Caco-2 (cell line): ENCODE measurements at regions not wholly inside any gene's neighbourhood (a gene's known extent, or its start where the extent isn't known, plus 50 kb on each side); places are given as distances from the start of the nearest gene placed in this dataset.

Source experiments
- BruUV-seq: library from RNA; stranded (reverse); fragments of 400-500 nt; replicated peaks from 2 replicates; lab custom pipeline; 2021; lab: Mats Ljungman, UMichigan
- CTCF ChIA-PET: fragments of 300-600 bp; sonication (Branson Sonifier 250); formaldehyde crosslinking; loops from one replicate; lab custom pipeline; 2022; ENCODE audit warnings: antibody characterized with exemption; lab: Charles Lee
- POLR2A ChIA-PET: fragments of 300-600 bp; sonication (Branson Sonifier 250); formaldehyde crosslinking; loops from one replicate; lab custom pipeline; 2022; ENCODE audit warnings: antibody characterized with exemption; lab: Charles Lee
- DNase-seq, 2 experiments: peaks; one replicate each; pipeline versions ENCODE4 v3.0.0 to v3.0.0-alpha.2; 2020 to 2022
- H3K27me3 ChIP-seq: replicated peaks from 2 replicates; pipeline ENCODE4 v1.6.0; 2011; ENCODE audit warnings: low read length; ENCODE audit not compliant: control insufficient read depth, insufficient read depth
- H3K36me3 ChIP-seq: 2 replicates; pipeline ENCODE4 v1.5.1; 2011; ENCODE audit warnings: low read length; ENCODE audit not compliant: control insufficient read depth, insufficient read depth
- H3K4me1 ChIP-seq: fragments of 250-450 bp; sonication (Bioruptor Pico); 2 replicates; pipeline ENCODE4 v1.5.1; 2020; ENCODE audit warnings: mild to moderate bottlenecking
- H3K4me3 ChIP-seq: 2 replicates; pipeline ENCODE4 v1.5.1; 2011; ENCODE audit warnings: low read depth, mild to moderate bottlenecking, control low read depth, low read length
- H3K9me3 ChIP-seq: fragments of 250-450 bp; sonication (Bioruptor Pico); 2 replicates; pipeline ENCODE4 v1.5.1; 2020; ENCODE audit warnings: mild to moderate bottlenecking, moderate library complexity
- H3K27ac Mint-ChIP-seq: one replicate; pipeline ENCODE4 v1.8.0; 2022; ENCODE audit warnings: mixed read lengths; ENCODE audit not compliant: unreplicated experiment
- H3K27me3 Mint-ChIP-seq: one replicate; pipeline ENCODE4 v1.8.0; 2022; ENCODE audit warnings: mixed read lengths; ENCODE audit not compliant: insufficient read depth, unreplicated experiment
- H3K36me3 Mint-ChIP-seq: one replicate; pipeline ENCODE4 v1.8.0; 2022; ENCODE audit warnings: mild to moderate bottlenecking, mixed read lengths; ENCODE audit not compliant: insufficient read depth, unreplicated experiment
- H3K4me1 Mint-ChIP-seq: one replicate; pipeline ENCODE4 v1.8.0; 2022; ENCODE audit warnings: low read depth, mixed read lengths; ENCODE audit not compliant: unreplicated experiment
- H3K4me3 Mint-ChIP-seq: one replicate; pipeline ENCODE4 v1.8.0; 2022; ENCODE audit warnings: mild to moderate bottlenecking, moderate library complexity, mixed read lengths; ENCODE audit not compliant: unreplicated experiment
- H3K9me3 Mint-ChIP-seq: one replicate; pipeline ENCODE4 v1.8.0; 2022; ENCODE audit warnings: mixed read lengths; ENCODE audit not compliant: unreplicated experiment
- CTCF ChIP-seq, 2 experiments: fragments of 200-600 bp in 1 of 2; IDR thresholded peaks; 1 replicate in 1 of 2; 2 replicates in 1 of 2; pipeline versions ENCODE4 v1.5.1 to v1.8.0; 2011 to 2022; ENCODE audit warnings: antibody characterized with exemption in 1 of 2, control low read depth in 1 of 2, inconsistent platforms in 1 of 2, low read depth in 1 of 2, low read length in 1 of 2, mild to moderate bottlenecking in 1 of 2, moderate library complexity in 1 of 2; ENCODE audit not compliant: insufficient read depth in 1 of 2, severe bottlenecking in 1 of 2, unreplicated experiment in 1 of 2
- intact Hi-C: fragments of 100-400 bp; cut with micrococcal nuclease; formaldehyde crosslinking; loops from one replicate; pipeline ENCODE4 v1.10.0; 2022; ENCODE audit not compliant: unreplicated experiment

GRCh38 chr12:77667101-77667500 lies 163.6 kb upstream of the NAV3 start:
- Mint-ChIP-seq H3K4me1 (no peaks in the 10 kb centered on the region), H3K36me3 (no peaks in the 10 kb centered on the region), H3K4me3 (no peak overlapping the region), H3K27ac (no peak overlapping the region), H3K27me3 (peaks cover 6% of the 10 kb centered on the region), H3K9me3 (no peaks in the 10 kb centered on the region)
- no TSS peak for BruUV-seq
- Histone ChIP-seq H3K4me1 (no peaks in the 10 kb centered on the region), H3K27me3 (no peaks in the 10 kb centered on the region), H3K4me3 (no peak overlapping the region), H3K9me3 (no peaks in the 10 kb centered on the region), H3K36me3 (no peaks in the 10 kb centered on the region)
- POLR2A ChIA-PET = no interaction called here
- DNase-seq = no peak
- CTCF ChIA-PET = no interaction called here
- TF ChIP-seq CTCF (IDR thresholded peaks at IDR 0.05; ENCODE audit: insufficient read depth in 1 of 2, low read depth in 1 of 2, low read length in 1 of 2, severe bottlenecking in 1 of 2, unreplicated experiment in 1 of 2) = no peak
- intact Hi-C loops = no loop called here

- Histone ChIP-seq H3K36me3 (no peaks in the 10 kb centered on the region), H3K4me1 (no peaks in the 10 kb centered on the region), H3K4me3 (no peak overlapping the region), H3K27me3 (no peaks in the 10 kb centered on the region), H3K9me3 (no peaks in the 10 kb centered on the region)
- H3K4me3 Mint-ChIP-seq = no peak overlapping the region
- DNase-seq = no peak
- no peaks in the 10 kb centered on the region for H3K4me1 Mint-ChIP-seq
- no peaks in the 10 kb centered on the region for H3K9me3 Mint-ChIP-seq
- no peak for TF ChIP-seq CTCF (IDR thresholded peaks at IDR 0.05; ENCODE audit: insufficient read depth in 1 of 2, low read depth in 1 of 2, low read length in 1 of 2, severe bottlenecking in 1 of 2, unreplicated experiment in 1 of 2)
- CTCF ChIA-PET = no interaction called here
- H3K27me3 Mint-ChIP-seq = peaks cover 6% of the 10 kb centered on the region
- H3K36me3 Mint-ChIP-seq = no peaks in the 10 kb centered on the region
- BruUV-seq = no TSS peak
- POLR2A ChIA-PET = no interaction called here
- intact Hi-C loops = no loop called here
- H3K27ac Mint-ChIP-seq = no peak overlapping the region
Observed at GRCh38 chr12:77648716-77649115, 182.0 kb upstream of the NAV3 start.

- Histone ChIP-seq H3K9me3 (no peaks in the 10 kb centered on the region), H3K27me3 (no peaks in the 10 kb centered on the region), H3K36me3 (no peaks in the 10 kb centered on the region), H3K4me3 (no peak overlapping the region), H3K4me1 (no peaks in the 10 kb centered on the region)
- no peak overlapping the region for H3K4me3 Mint-ChIP-seq
- peaks cover 3% of the 10 kb centered on the region for H3K27me3 Mint-ChIP-seq
- DNase-seq = no peak
- no peaks in the 10 kb centered on the region for H3K4me1 Mint-ChIP-seq
- H3K27ac Mint-ChIP-seq = no peak overlapping the region
- no TSS peak for BruUV-seq
- no peaks in the 10 kb centered on the region for H3K9me3 Mint-ChIP-seq
- ChIA-PET CTCF (no interaction called here), POLR2A (interaction anchor here (0.6 kb wide), 1 partner anchor 53 kb away, joined by 3 read pairs; no protein-coding TSS in a partner anchor)
- intact Hi-C loops = no loop called here
- no peak for TF ChIP-seq CTCF (IDR thresholded peaks at IDR 0.05; ENCODE audit: insufficient read depth in 1 of 2, low read depth in 1 of 2, low read length in 1 of 2, severe bottlenecking in 1 of 2, unreplicated experiment in 1 of 2)
- no peaks in the 10 kb centered on the region for H3K36me3 Mint-ChIP-seq
Observed at GRCh38 chr12:77645966-77646598, 184.6 kb upstream of the NAV3 start.
